ENCODE measurements at regions not wholly inside any gene's neighbourhood (a gene's known extent, or its start where the extent isn't known, plus 50 kb on each side); places are given as distances from the start of the nearest gene placed in this dataset.

DNA sequence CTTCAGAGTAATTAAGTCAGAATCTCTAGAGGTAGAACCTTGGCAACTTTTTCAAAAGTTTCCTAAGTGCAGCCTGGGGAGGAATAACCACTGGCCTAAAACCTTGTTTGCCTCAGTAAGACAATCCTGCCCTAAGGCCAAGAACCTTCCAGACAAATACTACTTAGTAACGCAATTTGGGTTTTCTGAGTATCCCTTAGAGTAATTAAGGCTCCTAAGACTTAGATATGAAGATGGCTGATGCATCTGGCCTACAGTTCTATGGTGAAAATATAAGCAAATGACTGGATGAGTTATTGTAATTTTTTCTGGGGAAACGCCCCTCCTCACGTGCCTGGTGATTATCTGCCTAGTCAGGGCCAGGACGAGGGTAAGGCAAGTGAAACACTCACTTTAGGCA, 95.7 kb upstream of the DLX2 start:
- TF ChIP-seq, protein P1, sequence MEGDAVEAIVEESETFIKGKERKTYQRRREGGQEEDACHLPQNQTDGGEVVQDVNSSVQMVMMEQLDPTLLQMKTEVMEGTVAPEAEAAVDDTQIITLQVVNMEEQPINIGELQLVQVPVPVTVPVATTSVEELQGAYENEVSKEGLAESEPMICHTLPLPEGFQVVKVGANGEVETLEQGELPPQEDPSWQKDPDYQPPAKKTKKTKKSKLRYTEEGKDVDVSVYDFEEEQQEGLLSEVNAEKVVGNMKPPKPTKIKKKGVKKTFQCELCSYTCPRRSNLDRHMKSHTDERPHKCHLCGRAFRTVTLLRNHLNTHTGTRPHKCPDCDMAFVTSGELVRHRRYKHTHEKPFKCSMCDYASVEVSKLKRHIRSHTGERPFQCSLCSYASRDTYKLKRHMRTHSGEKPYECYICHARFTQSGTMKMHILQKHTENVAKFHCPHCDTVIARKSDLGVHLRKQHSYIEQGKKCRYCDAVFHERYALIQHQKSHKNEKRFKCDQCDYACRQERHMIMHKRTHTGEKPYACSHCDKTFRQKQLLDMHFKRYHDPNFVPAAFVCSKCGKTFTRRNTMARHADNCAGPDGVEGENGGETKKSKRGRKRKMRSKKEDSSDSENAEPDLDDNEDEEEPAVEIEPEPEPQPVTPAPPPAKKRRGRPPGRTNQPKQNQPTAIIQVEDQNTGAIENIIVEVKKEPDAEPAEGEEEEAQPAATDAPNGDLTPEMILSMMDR (IDR thresholded peaks at IDR 0.05; ENCODE audit: low read depth, low read length, poor library complexity, severe bottlenecking), result no peak
- TF ChIP-seq EZH2phosphoT487 (IDR thresholded peaks at IDR 0.05; ENCODE audit: borderline replicate concordance, low read length), result no peak
